ENCODE measurements at regions not wholly inside any gene's neighbourhood (a gene's known extent, or its start where the extent isn't known, plus 50 kb on each side); places are given as distances from the start of the nearest gene placed in this dataset.

DNA sequence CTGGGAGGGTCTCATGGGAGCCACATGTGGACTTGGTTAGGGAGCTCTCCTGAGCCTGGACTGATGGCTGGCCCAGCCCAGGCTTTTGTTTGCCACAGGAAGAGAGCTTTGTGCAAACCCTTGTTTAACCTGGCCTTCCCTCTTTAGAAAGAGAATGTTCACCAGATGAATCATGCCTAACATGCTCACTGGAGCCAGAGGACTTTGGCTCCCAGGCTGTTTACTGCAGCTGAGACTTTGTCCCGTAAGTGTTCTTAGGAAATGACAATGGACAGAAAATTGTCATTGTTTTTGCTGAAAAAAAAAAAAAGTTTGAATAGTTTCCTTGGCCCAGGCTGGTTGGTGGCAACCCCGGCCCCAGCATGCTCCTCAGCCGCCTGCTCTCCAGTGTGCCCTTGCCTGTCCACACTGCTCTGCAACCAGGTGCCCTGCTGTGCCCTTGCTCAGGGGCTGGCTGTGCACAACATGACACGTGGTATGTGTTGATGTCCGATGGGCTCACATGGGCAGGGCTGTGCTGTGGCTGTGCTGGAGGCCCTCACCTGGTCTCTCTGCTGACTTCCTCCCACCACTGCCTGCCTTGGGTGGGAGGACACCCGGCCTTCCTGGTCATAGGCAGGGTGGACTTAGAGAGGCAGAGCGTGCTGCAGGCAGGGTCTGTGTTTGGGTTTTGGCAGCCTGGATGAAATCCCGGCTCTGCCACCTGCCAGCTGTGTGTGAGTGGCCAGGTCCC is 215.3 kb upstream of the ZNF32 start:
- no peak for TF ChIP-seq CTCF (IDR thresholded peaks at IDR 0.05)
- TF ChIP-seq POLR2A (IDR thresholded peaks at IDR 0.05): no peak
